PC-9 (cell line): ENCODE measurements at regions not wholly inside any gene's neighbourhood (a gene's known extent, or its start where the extent isn't known, plus 50 kb on each side); places are given as distances from the start of the nearest gene placed in this dataset.

Experiments
- CTCF ChIP-seq: fragments of 200-600 bp; sonication (generic); conservative IDR thresholded peaks from 2 replicates; pipeline ENCODE4 v1.6.1; 2017; ENCODE audit warnings: mixed run types, antibody characterized with exemption, mild to moderate bottlenecking, moderate library complexity
- EZH2 ChIP-seq: fragments of 200-600 bp; sonication (generic); IDR thresholded peaks from 2 replicates; pipeline ENCODE4 v1.8.0; 2017; ENCODE audit warnings: antibody characterized with exemption, low read depth

- TF ChIP-seq CTCF: no peak
- TF ChIP-seq EZH2: no peak
These were observed 562.2 kb upstream of the NOX3 start for GRCh38 chr6:156017838-156018237.
